GM10266 (cell line): ENCODE measurements at regions not wholly inside any gene's neighbourhood (a gene's known extent, or its start where the extent isn't known, plus 50 kb on each side); places are given as distances from the start of the nearest gene placed in this dataset.

Experiments used
- DNase-seq: peaks from one replicate; pipeline ENCODE4 v3.0.0; 2012; ENCODE audit errors: extremely low spot score
- TF ChIP-seq, protein P1 (sequence below): IDR thresholded peaks from 2 replicates; pipeline ENCODE4 v1.5.1; 2012; ENCODE audit warnings: mild to moderate bottlenecking, low read depth; ENCODE audit not compliant: control insufficient read depth, insufficient read depth; ENCODE audit errors: missing control alignments

GRCh38 chr10:31705136-31705535 is 223.5 kb downstream of the ARHGAP12 start:
- TF ChIP-seq, protein P1, sequence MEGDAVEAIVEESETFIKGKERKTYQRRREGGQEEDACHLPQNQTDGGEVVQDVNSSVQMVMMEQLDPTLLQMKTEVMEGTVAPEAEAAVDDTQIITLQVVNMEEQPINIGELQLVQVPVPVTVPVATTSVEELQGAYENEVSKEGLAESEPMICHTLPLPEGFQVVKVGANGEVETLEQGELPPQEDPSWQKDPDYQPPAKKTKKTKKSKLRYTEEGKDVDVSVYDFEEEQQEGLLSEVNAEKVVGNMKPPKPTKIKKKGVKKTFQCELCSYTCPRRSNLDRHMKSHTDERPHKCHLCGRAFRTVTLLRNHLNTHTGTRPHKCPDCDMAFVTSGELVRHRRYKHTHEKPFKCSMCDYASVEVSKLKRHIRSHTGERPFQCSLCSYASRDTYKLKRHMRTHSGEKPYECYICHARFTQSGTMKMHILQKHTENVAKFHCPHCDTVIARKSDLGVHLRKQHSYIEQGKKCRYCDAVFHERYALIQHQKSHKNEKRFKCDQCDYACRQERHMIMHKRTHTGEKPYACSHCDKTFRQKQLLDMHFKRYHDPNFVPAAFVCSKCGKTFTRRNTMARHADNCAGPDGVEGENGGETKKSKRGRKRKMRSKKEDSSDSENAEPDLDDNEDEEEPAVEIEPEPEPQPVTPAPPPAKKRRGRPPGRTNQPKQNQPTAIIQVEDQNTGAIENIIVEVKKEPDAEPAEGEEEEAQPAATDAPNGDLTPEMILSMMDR: no peak
- DNase-seq: no peak

GRCh38 chr10:31704195-31704594 is 224.4 kb downstream of the ARHGAP12 start:
- DNase-seq: no peak
- TF ChIP-seq, protein P1: no peak

DNA sequence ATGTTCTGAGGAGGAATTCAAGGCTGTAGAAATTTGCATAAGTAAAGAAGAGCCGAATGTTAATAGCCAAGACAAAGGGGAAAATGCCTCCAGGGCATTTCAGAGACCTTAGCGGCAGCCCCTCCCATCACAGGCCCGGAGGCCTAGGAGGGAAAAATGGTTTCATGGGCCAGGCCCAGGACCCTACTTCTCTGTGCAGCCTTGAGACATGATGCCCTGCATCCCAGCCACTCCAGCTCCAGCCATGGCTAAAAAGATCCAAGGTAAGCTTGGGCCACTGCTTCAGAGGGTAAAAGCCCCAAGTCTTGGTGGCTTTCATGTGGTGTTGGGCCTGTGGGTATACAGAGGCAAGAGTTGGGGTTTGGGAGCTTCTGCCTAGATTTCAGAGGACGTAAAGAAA is 225.7 kb downstream of the ARHGAP12 start:
- no peak for DNase-seq
- TF ChIP-seq, protein P1: no peak

DNA sequence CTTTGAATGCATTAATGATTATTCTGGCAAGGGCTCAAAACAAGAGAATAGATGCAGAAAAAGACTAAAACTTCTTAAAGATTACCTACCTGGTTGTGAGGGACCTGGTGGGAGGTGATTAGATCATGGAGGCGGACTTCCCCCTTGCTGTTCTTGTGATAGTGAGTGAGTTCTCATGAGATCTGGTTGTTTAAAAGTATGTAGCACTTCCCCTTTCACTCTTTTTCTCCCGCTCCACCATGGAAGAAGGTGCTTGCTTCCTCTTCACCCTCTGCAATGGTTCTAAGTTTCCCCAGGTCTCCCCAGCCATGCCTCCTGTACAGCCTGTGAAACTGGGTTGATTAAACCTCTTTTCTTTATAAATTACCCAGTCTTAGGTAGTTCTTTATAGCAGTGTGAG is 226.6 kb downstream of the ARHGAP12 start:
- DNase-seq: no peak
- TF ChIP-seq, protein P1: no peak

DNA sequence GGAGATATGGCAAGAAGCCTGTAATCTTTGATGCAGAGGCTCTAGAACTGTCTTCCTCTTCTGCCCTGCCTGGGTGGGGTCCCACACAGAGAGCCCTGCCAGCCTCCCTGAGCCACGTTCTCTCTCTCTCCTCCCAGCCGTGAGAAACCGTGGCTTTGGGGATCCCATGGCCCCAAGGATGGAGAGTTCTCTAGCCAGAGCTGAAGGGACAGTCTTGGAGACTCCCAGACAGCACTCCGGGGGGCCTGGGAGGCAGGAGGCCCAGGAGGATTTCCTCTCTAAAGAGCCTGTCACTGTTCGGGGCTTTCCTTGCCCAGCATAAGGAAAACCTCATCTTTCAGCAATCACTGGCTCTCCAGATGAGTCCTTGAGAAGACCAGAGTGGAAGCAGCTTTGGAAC is 227.1 kb downstream of the ARHGAP12 start:
- TF ChIP-seq, protein P1: no peak
- no peak for DNase-seq

DNA sequence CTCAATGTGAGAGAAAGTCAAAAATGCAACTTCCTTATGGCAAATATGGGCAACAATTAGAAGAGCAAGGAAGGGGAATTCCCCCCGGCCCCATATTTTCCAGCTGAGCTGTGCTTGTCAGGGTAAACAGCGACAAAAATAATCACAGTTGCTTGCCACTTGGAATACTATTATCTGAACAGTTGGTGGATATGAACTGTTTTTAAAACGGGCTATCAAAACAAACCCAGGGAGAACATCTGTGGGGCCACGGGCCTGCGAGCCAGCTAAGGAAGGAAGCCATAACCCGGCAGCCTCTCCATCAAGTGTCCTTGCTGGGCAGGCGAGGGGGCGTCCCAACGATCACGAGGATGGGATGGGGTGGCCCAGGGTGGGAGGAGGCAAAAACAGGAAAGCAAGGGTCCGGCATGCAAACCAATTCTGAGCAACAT is 228.4 kb downstream of the ARHGAP12 start:
- DNase-seq: no peak
- TF ChIP-seq, protein P1: no peak

DNA sequence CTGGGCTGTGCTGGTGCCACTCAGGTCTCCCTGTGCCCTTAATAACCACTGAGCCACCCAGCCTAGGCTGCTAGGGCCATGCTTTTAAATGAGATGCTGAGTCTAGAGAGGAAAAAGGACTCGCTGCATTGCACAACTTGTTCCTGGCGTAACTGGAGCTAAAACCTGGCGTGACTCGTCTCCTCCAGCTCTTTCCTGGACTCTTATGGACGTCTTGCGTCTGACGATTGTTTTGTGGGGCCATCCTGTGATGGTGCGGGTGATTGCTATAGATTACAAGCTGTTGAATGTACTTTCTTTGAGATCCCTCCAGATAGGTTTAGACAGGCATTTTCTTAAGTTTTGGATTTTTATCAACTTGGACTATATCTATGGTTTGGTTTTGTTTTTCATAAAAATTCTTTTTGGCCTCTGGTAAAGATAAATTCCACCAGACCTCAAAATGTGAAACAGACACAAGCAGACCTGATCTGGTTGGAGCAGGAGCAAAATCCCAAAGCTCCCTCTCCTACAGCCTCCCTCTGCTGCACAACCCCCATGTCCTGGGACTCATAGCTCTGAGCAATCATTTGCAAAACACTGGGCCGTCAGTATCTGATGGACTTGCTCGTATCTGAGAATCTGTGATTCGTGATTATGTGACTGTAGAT is 230.3 kb downstream of the ARHGAP12 start:
- TF ChIP-seq, protein P1: no peak
- no peak for DNase-seq
